PC-9 (cell line): ENCODE measurements at regions not wholly inside any gene's neighbourhood (a gene's known extent, or its start where the extent isn't known, plus 50 kb on each side); places are given as distances from the start of the nearest gene placed in this dataset.

Experiments
- EZH2 ChIP-seq: fragments of 200-600 bp; sonication (generic); IDR thresholded peaks from 2 replicates; pipeline ENCODE4 v1.8.0; 2017; ENCODE audit warnings: antibody characterized with exemption, low read depth
- TF ChIP-seq, protein P1 (sequence below): fragments of 200-600 bp; sonication (generic); conservative IDR thresholded peaks from 2 replicates; pipeline ENCODE4 v1.6.1; 2017; ENCODE audit warnings: mixed run types, antibody characterized with exemption, mild to moderate bottlenecking, moderate library complexity

DNA sequence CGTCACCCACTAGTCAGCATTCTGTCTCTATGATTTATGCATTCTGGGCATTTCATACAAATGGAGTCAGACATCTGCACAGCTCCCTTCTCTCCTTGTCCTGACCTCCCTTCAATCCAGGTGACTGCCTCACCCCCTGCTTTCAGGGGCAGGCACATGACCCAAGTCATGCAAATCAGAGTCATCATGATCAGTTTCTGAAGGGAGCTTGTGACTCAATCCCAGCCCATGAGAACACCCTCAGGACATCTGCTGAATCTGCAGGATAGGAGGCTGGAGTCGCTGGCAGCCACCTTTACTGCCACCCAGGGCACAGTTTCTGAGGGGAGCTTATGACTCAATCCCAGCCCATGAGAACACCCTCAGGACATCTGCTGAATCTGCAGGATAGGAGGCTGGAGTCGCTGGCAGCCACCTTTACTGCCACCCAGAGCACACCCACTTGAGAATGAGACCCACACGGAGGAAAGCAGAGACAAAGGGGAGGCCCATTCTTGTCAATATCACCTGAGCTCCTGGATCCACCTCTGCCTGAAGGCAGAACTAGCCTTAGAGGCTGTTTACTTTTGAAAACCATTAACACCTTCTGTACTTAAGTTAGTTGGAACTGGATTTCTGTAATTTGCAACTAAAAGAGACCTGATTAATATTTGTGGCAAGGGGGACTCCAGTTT, 62.3 kb upstream of the SLC25A33 start:
- TF ChIP-seq, protein P1, sequence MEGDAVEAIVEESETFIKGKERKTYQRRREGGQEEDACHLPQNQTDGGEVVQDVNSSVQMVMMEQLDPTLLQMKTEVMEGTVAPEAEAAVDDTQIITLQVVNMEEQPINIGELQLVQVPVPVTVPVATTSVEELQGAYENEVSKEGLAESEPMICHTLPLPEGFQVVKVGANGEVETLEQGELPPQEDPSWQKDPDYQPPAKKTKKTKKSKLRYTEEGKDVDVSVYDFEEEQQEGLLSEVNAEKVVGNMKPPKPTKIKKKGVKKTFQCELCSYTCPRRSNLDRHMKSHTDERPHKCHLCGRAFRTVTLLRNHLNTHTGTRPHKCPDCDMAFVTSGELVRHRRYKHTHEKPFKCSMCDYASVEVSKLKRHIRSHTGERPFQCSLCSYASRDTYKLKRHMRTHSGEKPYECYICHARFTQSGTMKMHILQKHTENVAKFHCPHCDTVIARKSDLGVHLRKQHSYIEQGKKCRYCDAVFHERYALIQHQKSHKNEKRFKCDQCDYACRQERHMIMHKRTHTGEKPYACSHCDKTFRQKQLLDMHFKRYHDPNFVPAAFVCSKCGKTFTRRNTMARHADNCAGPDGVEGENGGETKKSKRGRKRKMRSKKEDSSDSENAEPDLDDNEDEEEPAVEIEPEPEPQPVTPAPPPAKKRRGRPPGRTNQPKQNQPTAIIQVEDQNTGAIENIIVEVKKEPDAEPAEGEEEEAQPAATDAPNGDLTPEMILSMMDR: no peak
- no peak for TF ChIP-seq EZH2
